ENCODE measurements at regions not wholly inside any gene's neighbourhood (a gene's known extent, or its start where the extent isn't known, plus 50 kb on each side); places are given as distances from the start of the nearest gene placed in this dataset.

GRCh38 chr13:91272235-91272777 lies 75.2 kb upstream of the MIR17HG start:
- Histone ChIP-seq H4K5ac (ENCODE audit: low read depth, low read length) (no peak overlapping the region), H2AK9ac (replicated peaks; ENCODE audit: low read depth, low read length, poor library complexity) (no peak overlapping the region), H3K23ac (ENCODE audit: low read depth, low read length) (no peak overlapping the region), H3K9me3 (ENCODE audit: control insufficient read depth, insufficient read depth, low read length) (no peaks in the 10 kb centered on the region), H3K4me3 (ENCODE audit: insufficient read depth, low read depth, low read length) (no peak overlapping the region), H3K56ac (ENCODE audit: extremely low read depth, insufficient read depth, low read length) (no peak overlapping the region), H3K9me1 (ENCODE audit: insufficient read depth, low read length) (no peaks in the 10 kb centered on the region), H2BK5ac (ENCODE audit: low read depth, low read length, poor library complexity, severe bottlenecking) (no peak overlapping the region), H3K9ac (ENCODE audit: low read depth, low read length) (no peak overlapping the region), H3K79me1 (ENCODE audit: low read depth in 1 of 2, low read length in 2 of 2) (no peaks in the 10 kb centered on the region), H2AK5ac (ENCODE audit: low read depth, low read length) (no peak overlapping the region), H4K20me1 (ENCODE audit: insufficient read depth, low read length) (no peaks in the 10 kb centered on the region), H3K18ac (ENCODE audit: low read depth, low read length) (no peak overlapping the region), H2BK15ac (ENCODE audit: low read depth, low read length) (no peak overlapping the region), H4K91ac (ENCODE audit: insufficient read depth, low read depth, low read length) (no peak overlapping the region), H2BK20ac (ENCODE audit: low read depth, low read length) (no peak overlapping the region), H4K8ac (ENCODE audit: low read depth in 2 of 2, low read length in 2 of 2) (no peak overlapping the region), H3K4me2 (ENCODE audit: low read depth, low read length) (no peak overlapping the region), H3K4ac (ENCODE audit: low read depth, low read length) (no peak overlapping the region), H3K36me3 (ENCODE audit: control insufficient read depth, insufficient read depth, low read length) (no peaks in the 10 kb centered on the region), H2AFZ (replicated peaks; ENCODE audit: low read length, poor library complexity) (no peak overlapping the region), H2BK120ac (ENCODE audit: low read depth, low read length) (no peak overlapping the region), H3K27ac (ENCODE audit: insufficient read depth, low read length) (no peak overlapping the region), H3K14ac (replicated peaks; ENCODE audit: low read depth, low read length) (no peak overlapping the region), H3K4me1 (ENCODE audit: control insufficient read depth, insufficient read depth, low read length) (no peaks in the 10 kb centered on the region), H3K27me3 (ENCODE audit: control insufficient read depth, insufficient read depth, low read length) (no peaks in the 10 kb centered on the region)
- BruUV-seq (replicated peaks): no TSS peak
- dilution Hi-C loops (cut with HindIII; ENCODE audit: low sequenced_read_pairs, unreplicated experiment): no loop called here
- CTCF ChIA-PET: no interaction called here
- 100% methylated on average over 1 of the region's 9 CpGs; no CpG with 5 or more reads in 1 of the 2 experiments for WGBS, 2 experiments (ENCODE audit: extremely low coverage in 2 of 2, insufficient read length in 1 of 2)
- in situ Hi-C loops (cut with MboI; ENCODE audit: low sequenced_read_pairs): no loop called here
- POLR2A ChIA-PET (ENCODE audit: unreplicated experiment): no interaction called here
- ATAC-seq (ENCODE audit: low read depth) (no peak), DNase-seq (no peak)
- intact Hi-C loops (cut with micrococcal nuclease): no loop called here
- no peak for TF ChIP-seq MAZ (IDR thresholded peaks at IDR 0.05; ENCODE audit: borderline replicate concordance, low read depth, low read length)
- no peak for TF ChIP-seq ELK1 (IDR thresholded peaks at IDR 0.05; ENCODE audit: borderline replicate concordance, low read depth, low read length)
- TF ChIP-seq SMC3 (IDR thresholded peaks at IDR 0.05; ENCODE audit: low read depth, low read length): no peak
- no peak for TF ChIP-seq MAFK (IDR thresholded peaks at IDR 0.05; ENCODE audit: low read depth, low read length)

Data from IMR-90 (cell line).